Hepatocyte (in vitro differentiated cells): ENCODE measurements at regions not wholly inside any gene's neighbourhood (a gene's known extent, or its start where the extent isn't known, plus 50 kb on each side); places are given as distances from the start of the nearest gene placed in this dataset.
"Not testable (repeated sequence)": the region's sequence is repeated elsewhere in the genome, so short reads cannot be mapped to it uniquely, and the experiment has no call there.

Experiments used
- DNase-seq: peaks from one replicate; pipeline ENCODE4 v3.0.0-alpha.2; 2016; ENCODE audit warnings: low spot score
- H2AFZ ChIP-seq: fragments of 200-600 bp; sonication (generic); 2 replicates; pipeline ENCODE4 v1.6.0; 2016; ENCODE audit warnings: antibody characterized with exemption, mild to moderate bottlenecking
- H3K27ac ChIP-seq: fragments of 200-600 bp; sonication (generic); 2 replicates; pipeline ENCODE4 v1.5.1; 2016; ENCODE audit warnings: mild to moderate bottlenecking
- H3K27me3 ChIP-seq: fragments of 200-600 bp; sonication (generic); 2 replicates; pipeline ENCODE4 v1.6.1; 2016
- H3K36me3 ChIP-seq: fragments of 200-600 bp; sonication (generic); replicated peaks from 2 replicates; pipeline ENCODE4 v1.5.1; 2016; ENCODE audit warnings: low read depth; ENCODE audit not compliant: insufficient read depth
- H3K4me1 ChIP-seq: fragments of 200-600 bp; sonication (generic); 2 replicates; pipeline ENCODE4 v1.5.1; 2016; ENCODE audit warnings: mild to moderate bottlenecking, moderate library complexity; ENCODE audit not compliant: insufficient read depth
- H3K4me2 ChIP-seq: fragments of 200-600 bp; sonication (generic); 2 replicates; pipeline ENCODE4 v1.6.0; 2016
- H3K4me3 ChIP-seq: fragments of 200-600 bp; sonication (generic); 2 replicates; pipeline ENCODE4 v1.5.1; 2016; ENCODE audit warnings: mild to moderate bottlenecking
- H3K79me2 ChIP-seq: fragments of 200-600 bp; sonication (generic); 2 replicates; pipeline ENCODE4 v1.6.0; 2017; ENCODE audit warnings: mild to moderate bottlenecking
- H3K9me2 ChIP-seq: fragments of 200-600 bp; sonication (generic); replicated peaks from 2 replicates; pipeline ENCODE4 v1.6.0; 2017; ENCODE audit warnings: mild to moderate bottlenecking; ENCODE audit not compliant: insufficient read depth
- H3K9me3 ChIP-seq: fragments of 200-600 bp; sonication (generic); 2 replicates; pipeline ENCODE4 v1.5.1; 2016; ENCODE audit warnings: low read depth, mild to moderate bottlenecking
- H4K20me1 ChIP-seq: fragments of 200-600 bp; sonication (generic); 2 replicates; pipeline ENCODE4 v1.6.0; 2016; ENCODE audit warnings: mild to moderate bottlenecking; ENCODE audit not compliant: insufficient read depth, poor library complexity, severe bottlenecking
- CTCF ChIP-seq: fragments of 200-600 bp; sonication (generic); IDR thresholded peaks from 2 replicates; pipeline ENCODE4 v1.5.1; 2016; ENCODE audit warnings: antibody characterized with exemption, mild to moderate bottlenecking; ENCODE audit not compliant: poor library complexity
- EZH2 ChIP-seq: fragments of 200-600 bp; sonication (generic); IDR thresholded peaks from 2 replicates; pipeline ENCODE4 v1.6.1; 2016; ENCODE audit warnings: antibody characterized with exemption, mild to moderate bottlenecking, borderline replicate concordance
- EZH2phosphoT487 ChIP-seq: fragments of 200-600 bp; sonication (generic); IDR thresholded peaks from one replicate; pipeline ENCODE4 v1.6.1; 2018; ENCODE audit warnings: antibody characterized with exemption, mild to moderate bottlenecking, low read depth, moderate library complexity; ENCODE audit not compliant: unreplicated experiment, severe bottlenecking
- WGBS: methylation state at CpG from one replicate; pipeline ENCODE4 v1.1.6; 2016; ENCODE audit warnings: low lambda C conversion rate; ENCODE audit errors: missing lambda C conversion rate; 5-methylcytosine and 5-hydroxymethylcytosine counted together

GRCh38 chr4:189659287-189659686 is 281.4 kb upstream of the FRG1 start:
- Histone ChIP-seq H2AFZ (no peak overlapping the region), H3K9me2 (no peaks in the 10 kb centered on the region), H3K4me3 (no peak overlapping the region), H3K27ac (peak overlapping the region; percentile 13), H3K4me2 (no peak overlapping the region), H3K27me3 (no peaks in the 10 kb centered on the region), H3K79me2 (no peaks in the 10 kb centered on the region), H3K4me1 (no peaks in the 10 kb centered on the region), H3K9me3 (no peaks in the 10 kb centered on the region), H3K36me3 (no peaks in the 10 kb centered on the region), H4K20me1 (no peaks in the 10 kb centered on the region)
- TF ChIP-seq EZH2: no peak
- no peak for TF ChIP-seq EZH2phosphoT487
- TF ChIP-seq CTCF: no peak
- DNase-seq: no peak
- 85% methylated on average over 9 of the region's 10 CpGs for WGBS

- TF ChIP-seq EZH2 (no peak), EZH2phosphoT487 (no peak), CTCF (no peak)
- H4K20me1 ChIP-seq: no peaks in the 10 kb centered on the region
- no peak overlapping the region for H2AFZ ChIP-seq
- H3K4me3 ChIP-seq: no peak overlapping the region
- no peaks in the 10 kb centered on the region for H3K36me3 ChIP-seq
- peak overlapping the region; percentile 47 for H3K27ac ChIP-seq
- H3K4me1 ChIP-seq: no peaks in the 10 kb centered on the region
- H3K4me2 ChIP-seq: peak overlapping the region; percentile 64
- 45% methylated on average over 16 of the region's 16 CpGs for WGBS
- H3K79me2 ChIP-seq: no peaks in the 10 kb centered on the region
- DNase-seq: peak; percentile 22
- H3K9me3 ChIP-seq: no peaks in the 10 kb centered on the region
- no peaks in the 10 kb centered on the region for H3K27me3 ChIP-seq
- H3K9me2 ChIP-seq: no peaks in the 10 kb centered on the region
Measured at GRCh38 chr4:189660722-189661360, 279.8 kb upstream of the FRG1 start.

- 98% methylated on average over 16 of the region's 27 CpGs for WGBS
- TF ChIP-seq CTCF (no peak), EZH2phosphoT487 (no peak), EZH2 (no peak)
- DNase-seq: no peak
Measured at GRCh38 chr4:189664693-189665250, 275.9 kb upstream of the FRG1 start.

GRCh38 chr4:189665712-189666305 is 274.9 kb upstream of the FRG1 start:
- not testable (repeated sequence) for H2AFZ ChIP-seq, H3K27ac ChIP-seq, H3K36me3 ChIP-seq, H3K4me2 ChIP-seq, DNase-seq, H3K4me1 ChIP-seq, H3K79me2 ChIP-seq, H3K9me3 ChIP-seq, H3K27me3 ChIP-seq, H3K4me3 ChIP-seq, H4K20me1 ChIP-seq, H3K9me2 ChIP-seq
- WGBS: 19% methylated on average over 2 of the region's 2 CpGs

More at GRCh38 chr4:189664693-189665250, 275.9 kb upstream of the FRG1 start:
- no peak overlapping the region for H3K27ac ChIP-seq
- H3K4me2 ChIP-seq: no peak overlapping the region
- H3K4me1 ChIP-seq: no peaks in the 10 kb centered on the region
- no peak overlapping the region for H2AFZ ChIP-seq
- no peaks in the 10 kb centered on the region for H3K36me3 ChIP-seq
- H3K9me3 ChIP-seq: no peaks in the 10 kb centered on the region
- H3K27me3 ChIP-seq: no peaks in the 10 kb centered on the region
- H3K9me2 ChIP-seq: no peaks in the 10 kb centered on the region
- H4K20me1 ChIP-seq: no peaks in the 10 kb centered on the region
- H3K4me3 ChIP-seq: no peak overlapping the region
- no peaks in the 10 kb centered on the region for H3K79me2 ChIP-seq

- not testable (repeated sequence) for H2AFZ ChIP-seq, H3K36me3 ChIP-seq, H3K9me2 ChIP-seq, H3K27ac ChIP-seq, H4K20me1 ChIP-seq, H3K27me3 ChIP-seq, H3K4me3 ChIP-seq, H3K4me1 ChIP-seq, H3K79me2 ChIP-seq, H3K4me2 ChIP-seq, DNase-seq, H3K9me3 ChIP-seq
- 80% methylated on average over 1 of the region's 1 CpG for WGBS
Measured at GRCh38 chr4:189667386-189667785, 273.3 kb upstream of the FRG1 start.

- not testable (repeated sequence) for H4K20me1 ChIP-seq, H3K27me3 ChIP-seq, H3K79me2 ChIP-seq, H3K27ac ChIP-seq, H3K36me3 ChIP-seq, H3K4me1 ChIP-seq, H3K4me2 ChIP-seq, DNase-seq, H3K9me2 ChIP-seq, H3K4me3 ChIP-seq, H2AFZ ChIP-seq, H3K9me3 ChIP-seq
- no CpG with 5 or more reads among the region's 8 CpGs for WGBS
Measured at GRCh38 chr4:189697675-189698245, 242.9 kb upstream of the FRG1 start.
